ENCODE measurements at regions not wholly inside any gene's neighbourhood (a gene's known extent, or its start where the extent isn't known, plus 50 kb on each side); places are given as distances from the start of the nearest gene placed in this dataset.

DNA sequence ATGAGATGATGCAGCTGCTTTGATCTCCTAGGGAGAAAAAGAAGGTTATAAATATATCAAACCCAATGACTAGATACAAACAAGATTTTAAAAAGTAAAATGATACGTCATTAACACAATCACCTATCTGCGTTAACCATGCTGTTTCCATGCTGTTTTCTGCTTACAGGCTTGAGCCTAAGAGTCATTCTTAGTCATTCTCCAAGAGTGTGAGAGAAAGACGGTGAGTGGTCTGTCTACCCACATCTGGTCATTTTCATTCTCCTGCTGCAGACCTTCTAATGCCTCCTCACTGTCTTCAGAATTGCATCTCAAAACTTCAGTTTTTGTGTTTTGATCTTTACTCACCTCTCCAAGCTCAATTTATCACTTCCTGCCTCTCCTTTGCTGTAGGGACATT is 98.0 kb upstream of the ELMO1 start:
- Histone ChIP-seq H3K27ac (ENCODE audit: low read depth, low read length, poor library complexity, severe bottlenecking) (no peak overlapping the region), H3K4me1 (ENCODE audit: insufficient read depth, low read length, poor library complexity, severe bottlenecking) (no peaks in the 10 kb centered on the region), H3K27me3 (replicated peaks; ENCODE audit: insufficient read depth, low read depth, low read length, poor library complexity) (no peaks in the 10 kb centered on the region), H3K36me3 (ENCODE audit: insufficient read depth, low read length, poor library complexity, severe bottlenecking) (no peaks in the 10 kb centered on the region), H3K9me3 (ENCODE audit: low read depth, low read length, poor library complexity, severe bottlenecking) (no peaks in the 10 kb centered on the region), H3K4me3 (ENCODE audit: low read depth, low read length, poor library complexity, severe bottlenecking) (no peak overlapping the region)
- no peak for TF ChIP-seq EZH2 (IDR thresholded peaks at IDR 0.05; ENCODE audit: borderline replicate concordance, low read depth, low read length, poor library complexity, severe bottlenecking)
- TF ChIP-seq, protein P1, sequence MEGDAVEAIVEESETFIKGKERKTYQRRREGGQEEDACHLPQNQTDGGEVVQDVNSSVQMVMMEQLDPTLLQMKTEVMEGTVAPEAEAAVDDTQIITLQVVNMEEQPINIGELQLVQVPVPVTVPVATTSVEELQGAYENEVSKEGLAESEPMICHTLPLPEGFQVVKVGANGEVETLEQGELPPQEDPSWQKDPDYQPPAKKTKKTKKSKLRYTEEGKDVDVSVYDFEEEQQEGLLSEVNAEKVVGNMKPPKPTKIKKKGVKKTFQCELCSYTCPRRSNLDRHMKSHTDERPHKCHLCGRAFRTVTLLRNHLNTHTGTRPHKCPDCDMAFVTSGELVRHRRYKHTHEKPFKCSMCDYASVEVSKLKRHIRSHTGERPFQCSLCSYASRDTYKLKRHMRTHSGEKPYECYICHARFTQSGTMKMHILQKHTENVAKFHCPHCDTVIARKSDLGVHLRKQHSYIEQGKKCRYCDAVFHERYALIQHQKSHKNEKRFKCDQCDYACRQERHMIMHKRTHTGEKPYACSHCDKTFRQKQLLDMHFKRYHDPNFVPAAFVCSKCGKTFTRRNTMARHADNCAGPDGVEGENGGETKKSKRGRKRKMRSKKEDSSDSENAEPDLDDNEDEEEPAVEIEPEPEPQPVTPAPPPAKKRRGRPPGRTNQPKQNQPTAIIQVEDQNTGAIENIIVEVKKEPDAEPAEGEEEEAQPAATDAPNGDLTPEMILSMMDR (conservative IDR thresholded peaks at IDR 0.05; ENCODE audit: low read depth, low read length) = no peak
- DNase-seq (ENCODE audit: low spot score) = no peak
- POLR2A ChIA-PET (ENCODE audit: low non-redundant PET) = no interaction called here
- BruUV-seq (replicated peaks) = no TSS peak
- CTCF ChIA-PET = no interaction called here
- intact Hi-C loops (cut with micrococcal nuclease; ENCODE audit: unreplicated experiment) = no loop called here

DNA sequence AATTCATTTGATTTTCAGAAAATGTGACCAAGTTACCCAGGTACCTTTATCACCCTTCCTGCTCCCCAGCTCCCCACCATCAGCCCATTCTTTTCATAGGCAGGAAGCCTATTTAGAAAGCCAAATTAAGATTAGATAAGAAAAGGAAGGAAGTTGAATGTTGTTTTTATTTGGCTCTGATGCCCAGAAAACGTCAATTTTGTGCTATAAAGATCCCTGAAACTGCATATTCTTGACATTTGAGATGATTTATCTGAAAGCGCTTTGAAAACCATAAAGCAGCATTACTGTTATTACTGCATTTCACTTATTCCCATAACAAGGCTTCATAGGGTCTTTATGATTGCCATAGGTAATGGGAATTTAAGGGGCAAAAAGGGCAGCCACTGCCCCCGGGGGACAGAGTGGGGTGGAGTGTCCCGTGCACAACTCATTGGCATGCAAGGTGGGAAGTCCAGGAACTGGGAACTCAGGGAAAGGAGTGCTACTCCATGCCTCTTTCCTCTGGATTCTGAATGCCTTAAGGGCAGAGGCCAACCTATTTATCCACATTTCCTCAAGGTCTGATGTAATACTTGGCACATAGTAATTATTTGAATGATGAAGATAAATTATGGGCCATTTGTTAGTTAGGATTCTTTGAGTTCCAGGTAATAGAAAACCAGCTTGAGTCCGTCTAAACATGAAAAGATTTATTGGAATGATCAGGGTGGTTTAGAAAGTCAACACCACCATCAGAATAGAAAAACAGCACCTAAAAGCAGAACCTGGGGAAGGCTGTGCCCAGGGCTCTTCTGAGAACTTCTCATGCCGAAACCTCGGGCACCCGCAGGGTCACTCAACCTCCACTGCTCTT is 100.6 kb upstream of the ELMO1 start:
- TF ChIP-seq, protein P1 (conservative IDR thresholded peaks at IDR 0.05; ENCODE audit: low read depth, low read length) = no peak
- no peak for TF ChIP-seq EZH2 (IDR thresholded peaks at IDR 0.05; ENCODE audit: borderline replicate concordance, low read depth, low read length, poor library complexity, severe bottlenecking)
- CTCF ChIA-PET = no interaction called here
- intact Hi-C loops (cut with micrococcal nuclease; ENCODE audit: unreplicated experiment) = no loop called here
- H3K27ac ChIP-seq (ENCODE audit: low read depth, low read length, poor library complexity, severe bottlenecking) = no peak overlapping the region
- no TSS peak for BruUV-seq (replicated peaks)
- POLR2A ChIA-PET (ENCODE audit: low non-redundant PET) = no interaction called here
- no peaks in the 10 kb centered on the region for H3K4me1 ChIP-seq (ENCODE audit: insufficient read depth, low read length, poor library complexity, severe bottlenecking)
- no peak for DNase-seq (ENCODE audit: low spot score)
- no peak overlapping the region for H3K4me3 ChIP-seq (ENCODE audit: low read depth, low read length, poor library complexity, severe bottlenecking)
- no peaks in the 10 kb centered on the region for H3K27me3 ChIP-seq (replicated peaks; ENCODE audit: insufficient read depth, low read depth, low read length, poor library complexity)
- no peaks in the 10 kb centered on the region for H3K9me3 ChIP-seq (ENCODE audit: low read depth, low read length, poor library complexity, severe bottlenecking)
- H3K36me3 ChIP-seq (ENCODE audit: insufficient read depth, low read length, poor library complexity, severe bottlenecking) = no peaks in the 10 kb centered on the region

DNA sequence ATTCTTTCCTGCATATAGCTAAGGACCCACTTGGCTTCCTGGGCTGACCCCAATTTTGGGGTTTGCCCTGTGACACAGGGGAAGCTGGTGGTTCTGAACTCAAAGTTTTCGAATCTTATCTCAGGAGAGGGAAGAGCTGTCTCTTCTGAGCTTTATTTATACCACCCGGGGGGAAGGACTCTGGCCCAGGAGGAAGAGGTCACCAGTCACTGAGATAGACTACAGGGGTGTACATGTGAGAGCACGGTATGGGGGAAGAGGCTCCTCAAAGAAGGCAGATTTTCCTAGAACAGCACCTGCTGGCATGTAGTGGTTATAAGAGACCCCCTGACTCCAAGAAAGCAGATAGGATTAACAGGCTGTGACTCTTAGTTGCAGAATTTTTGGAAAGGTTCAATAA is 101.8 kb upstream of the ELMO1 start:
- no peaks in the 10 kb centered on the region for H3K9me3 ChIP-seq (ENCODE audit: low read depth, low read length, poor library complexity, severe bottlenecking)
- H3K27ac ChIP-seq (ENCODE audit: low read depth, low read length, poor library complexity, severe bottlenecking) = no peak overlapping the region
- DNase-seq (ENCODE audit: low spot score) = no peak
- POLR2A ChIA-PET (ENCODE audit: low non-redundant PET) = no interaction called here
- H3K36me3 ChIP-seq (ENCODE audit: insufficient read depth, low read length, poor library complexity, severe bottlenecking) = no peaks in the 10 kb centered on the region
- CTCF ChIA-PET = no interaction called here
- intact Hi-C loops (cut with micrococcal nuclease; ENCODE audit: unreplicated experiment) = no loop called here
- no peak for TF ChIP-seq EZH2 (IDR thresholded peaks at IDR 0.05; ENCODE audit: borderline replicate concordance, low read depth, low read length, poor library complexity, severe bottlenecking)
- H3K4me1 ChIP-seq (ENCODE audit: insufficient read depth, low read length, poor library complexity, severe bottlenecking) = no peaks in the 10 kb centered on the region
- no TSS peak for BruUV-seq (replicated peaks)
- H3K4me3 ChIP-seq (ENCODE audit: low read depth, low read length, poor library complexity, severe bottlenecking) = no peak overlapping the region
- no peaks in the 10 kb centered on the region for H3K27me3 ChIP-seq (replicated peaks; ENCODE audit: insufficient read depth, low read depth, low read length, poor library complexity)

DNA sequence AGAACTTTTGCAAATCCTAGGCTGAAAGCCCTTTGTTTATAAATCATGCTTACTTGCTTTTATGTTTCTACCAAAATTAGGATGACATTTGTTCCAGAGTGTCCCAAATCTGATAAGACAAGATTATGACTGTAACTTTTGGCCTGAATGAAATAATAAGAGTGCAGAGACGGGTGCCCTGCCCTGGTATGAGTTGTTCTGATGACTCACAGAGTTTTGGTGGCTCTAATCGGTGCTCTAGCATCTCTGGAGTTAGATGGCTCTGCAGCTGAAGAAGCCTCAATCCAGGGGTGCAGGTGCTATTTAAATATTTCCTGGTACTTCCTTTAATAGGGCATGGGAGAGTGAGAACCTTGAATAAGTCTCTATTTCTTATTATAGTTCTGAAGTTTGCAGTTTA is 102.2 kb upstream of the ELMO1 start:
- Histone ChIP-seq H3K4me3 (ENCODE audit: low read depth, low read length, poor library complexity, severe bottlenecking) (no peak overlapping the region), H3K27ac (ENCODE audit: low read depth, low read length, poor library complexity, severe bottlenecking) (no peak overlapping the region), H3K4me1 (ENCODE audit: insufficient read depth, low read length, poor library complexity, severe bottlenecking) (no peaks in the 10 kb centered on the region), H3K27me3 (replicated peaks; ENCODE audit: insufficient read depth, low read depth, low read length, poor library complexity) (no peaks in the 10 kb centered on the region), H3K36me3 (ENCODE audit: insufficient read depth, low read length, poor library complexity, severe bottlenecking) (no peaks in the 10 kb centered on the region), H3K9me3 (ENCODE audit: low read depth, low read length, poor library complexity, severe bottlenecking) (no peaks in the 10 kb centered on the region)
- DNase-seq (ENCODE audit: low spot score) = no peak
- TF ChIP-seq, protein P1 (conservative IDR thresholded peaks at IDR 0.05; ENCODE audit: low read depth, low read length) = no peak
- no peak for TF ChIP-seq EZH2 (IDR thresholded peaks at IDR 0.05; ENCODE audit: borderline replicate concordance, low read depth, low read length, poor library complexity, severe bottlenecking)
- ChIA-PET CTCF (no interaction called here), POLR2A (ENCODE audit: low non-redundant PET) (no interaction called here)
- intact Hi-C loops (cut with micrococcal nuclease; ENCODE audit: unreplicated experiment) = no loop called here
- BruUV-seq (replicated peaks) = no TSS peak
